Right lung (tissue), 2 donors: ENCODE measurements at regions not wholly inside any gene's neighbourhood (a gene's known extent, or its start where the extent isn't known, plus 50 kb on each side); places are given as distances from the start of the nearest gene placed in this dataset.
A peak's percentile ranks its signal among the peaks of the same experiment; 100 is the strongest.
"Not testable (repeated sequence)": the region's sequence is repeated elsewhere in the genome, so short reads cannot be mapped to it uniquely, and the experiment has no call there.

ENCODE experiments used
- DNase-seq, 2 donors: peaks; one replicate each; pipeline ENCODE4 v3.0.0-alpha.2; 2013

DNA sequence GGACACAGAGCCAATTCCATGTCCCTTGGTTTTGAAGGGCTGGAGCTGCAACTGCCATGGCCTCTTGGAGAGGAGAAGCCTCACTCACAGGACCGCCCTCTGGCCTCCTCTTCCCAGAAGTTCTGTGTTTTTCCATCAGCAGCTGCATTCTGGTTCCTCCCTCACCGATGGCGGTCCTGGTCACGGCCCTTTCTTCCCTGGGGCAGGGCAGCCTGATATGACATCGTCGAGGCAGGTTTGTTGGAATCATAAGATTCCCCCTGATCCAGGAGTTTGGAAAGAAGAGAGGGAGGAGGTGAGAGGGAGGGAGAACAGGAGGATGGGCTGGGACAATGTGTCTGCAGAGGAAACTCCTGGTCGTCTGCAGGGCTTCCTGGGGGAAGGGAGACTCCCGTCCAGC lies 82.7 kb upstream of the PDZD8 start:
- DNase-seq, result no peak

DNA sequence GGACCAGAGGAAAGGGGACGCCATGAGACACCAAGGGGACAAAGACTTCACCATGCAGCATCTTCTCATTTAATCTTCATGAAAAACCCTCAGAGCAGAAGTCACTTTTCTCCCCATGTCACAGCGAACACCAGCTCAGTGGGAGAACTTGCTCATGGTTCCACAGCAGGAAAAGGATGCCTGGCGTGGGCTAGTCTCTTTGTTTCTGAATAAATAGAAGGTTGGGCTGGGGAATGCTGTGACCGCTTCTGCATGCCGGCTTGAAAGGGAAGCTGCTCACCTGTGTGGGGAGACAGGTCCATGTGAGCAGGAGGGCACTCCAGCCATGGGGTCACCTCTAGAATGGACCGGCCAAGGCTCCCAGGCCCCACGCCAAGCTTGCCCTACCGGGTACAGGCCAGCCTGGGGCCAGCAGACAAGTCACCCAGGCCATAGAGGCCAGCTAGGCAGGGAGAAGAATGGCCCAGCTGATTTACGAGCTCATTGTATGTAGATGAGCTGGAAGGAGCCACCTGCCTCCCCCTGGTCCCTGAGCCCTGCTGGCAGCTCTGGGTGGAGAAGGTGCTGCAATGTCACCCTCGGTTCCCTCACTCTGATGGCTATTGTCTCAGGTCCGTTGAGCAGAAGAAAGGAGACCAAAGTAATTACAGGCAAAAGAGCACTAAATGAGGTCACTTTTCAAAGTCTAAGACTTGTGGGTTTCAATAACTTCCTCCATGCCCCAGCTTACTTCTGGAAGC lies 82.0 kb upstream of the PDZD8 start:
- no peak for DNase-seq

DNA sequence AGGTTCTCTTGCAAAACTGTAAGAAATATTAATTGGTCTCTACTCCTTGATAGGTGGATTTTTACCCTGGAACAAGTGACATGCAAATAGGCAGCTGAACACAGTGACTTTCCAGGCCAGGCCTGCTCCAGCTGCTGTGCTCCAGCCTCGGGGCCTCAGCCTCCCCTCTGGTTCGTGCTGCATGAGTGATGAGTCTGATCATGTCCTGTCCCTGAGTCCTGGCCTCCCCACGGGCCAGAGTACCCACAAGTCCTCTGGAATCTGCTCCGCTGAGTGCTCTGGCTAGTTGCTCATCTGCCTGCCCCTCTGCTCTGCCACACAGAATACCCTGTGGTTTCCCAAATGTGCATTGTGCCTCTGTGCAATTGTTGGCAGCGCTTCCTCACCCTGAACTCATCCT lies 80.1 kb upstream of the PDZD8 start:
- no peak for DNase-seq

DNA sequence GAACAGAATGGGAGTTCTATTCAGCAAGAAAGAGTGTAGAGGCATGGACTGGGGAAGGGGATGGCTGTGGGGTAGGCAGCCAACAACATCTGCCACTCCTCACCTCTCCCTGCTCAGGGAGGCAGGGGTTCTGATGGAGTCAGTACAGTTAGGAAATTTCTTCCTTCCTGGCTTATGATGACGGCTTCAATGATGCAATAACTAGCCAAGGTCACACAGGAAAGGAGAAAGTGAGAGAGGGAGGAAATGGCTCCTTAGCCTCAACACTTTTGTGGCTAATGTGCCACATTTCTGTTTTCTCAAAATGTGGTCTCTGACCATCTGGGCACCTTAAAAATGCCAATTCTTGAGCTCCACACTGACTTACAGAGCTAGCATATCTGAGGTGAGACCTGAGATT lies 79.3 kb upstream of the PDZD8 start:
- DNase-seq, result no peak

DNA sequence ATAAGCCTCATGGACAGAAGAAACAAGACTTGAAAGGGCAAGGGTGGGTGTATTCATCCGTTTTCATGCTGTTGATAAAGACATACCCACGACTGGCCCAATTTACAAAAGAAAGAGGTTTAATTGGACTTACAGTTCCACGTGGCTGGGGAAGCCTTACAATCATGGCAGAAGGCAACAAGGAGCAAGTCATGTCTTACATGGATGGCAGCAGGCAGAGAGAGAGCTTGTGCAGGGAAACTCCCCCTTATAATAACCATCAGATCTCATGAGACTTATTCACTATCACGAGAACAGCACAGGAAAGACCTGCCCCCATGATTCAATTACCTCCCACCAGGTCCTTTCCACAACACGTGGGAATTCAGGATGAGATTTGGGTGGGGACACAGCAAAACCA lies 78.2 kb upstream of the PDZD8 start:
- not testable (repeated sequence) for DNase-seq

DNA sequence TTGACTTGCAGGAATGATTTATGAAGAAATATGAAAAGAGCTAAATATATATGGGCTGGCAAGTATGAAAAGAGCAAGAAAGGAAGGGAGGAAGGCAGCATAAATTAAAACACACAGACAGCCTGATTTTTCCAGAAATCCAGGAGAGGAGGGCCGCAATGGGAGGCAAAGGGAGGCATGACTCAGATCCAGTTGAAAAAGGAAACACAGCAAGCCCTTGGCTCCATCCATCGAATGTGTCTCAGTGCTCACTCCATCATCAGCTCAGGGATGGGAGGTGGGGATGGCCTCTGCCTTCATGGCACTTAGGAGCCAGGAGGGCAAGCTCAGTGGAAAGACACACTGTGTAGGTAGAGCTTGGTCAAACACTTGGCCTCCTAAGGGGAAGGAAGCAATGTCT lies 75.7 kb upstream of the PDZD8 start:
- no peak for DNase-seq

DNA sequence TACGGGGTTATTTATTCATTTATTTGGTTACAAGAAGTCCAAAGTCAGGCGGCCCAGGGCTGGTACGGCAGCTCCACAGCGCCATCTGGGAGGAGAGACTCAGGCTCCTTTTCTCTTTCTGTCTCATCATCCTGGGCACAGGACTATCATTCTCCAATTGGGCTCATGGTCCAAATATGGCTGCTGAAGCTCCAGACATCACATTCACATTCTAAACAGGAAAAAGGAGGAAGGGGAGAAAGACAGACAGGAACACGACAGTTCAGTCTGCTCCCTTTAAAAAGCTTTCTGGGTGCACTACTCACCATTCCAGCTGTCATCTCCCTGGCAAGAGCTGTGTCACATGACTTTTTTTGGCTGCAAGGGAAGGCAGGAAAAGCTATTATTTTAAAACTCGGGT lies 74.4 kb upstream of the PDZD8 start:
- no peak for DNase-seq

DNA sequence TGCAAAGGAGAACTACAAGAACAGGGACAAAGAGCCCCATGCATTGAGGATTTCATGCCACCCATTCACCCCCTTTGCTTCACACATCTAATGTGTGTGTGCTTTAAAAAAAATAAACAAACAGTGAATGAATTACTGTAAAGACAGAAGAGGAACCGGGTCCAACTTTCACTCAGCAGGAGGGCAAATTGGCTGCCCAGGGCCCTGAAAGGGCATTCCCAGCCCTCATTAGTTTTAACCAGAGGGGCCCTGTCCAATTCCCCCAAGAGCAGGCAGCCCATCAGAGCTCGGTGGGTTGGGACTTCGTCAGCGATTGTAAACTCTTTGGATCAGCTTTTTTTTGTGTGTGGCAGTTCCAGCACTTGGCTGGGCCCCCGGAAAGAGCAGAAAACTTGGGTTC lies 73.6 kb upstream of the PDZD8 start:
- DNase-seq, result no peak

DNA sequence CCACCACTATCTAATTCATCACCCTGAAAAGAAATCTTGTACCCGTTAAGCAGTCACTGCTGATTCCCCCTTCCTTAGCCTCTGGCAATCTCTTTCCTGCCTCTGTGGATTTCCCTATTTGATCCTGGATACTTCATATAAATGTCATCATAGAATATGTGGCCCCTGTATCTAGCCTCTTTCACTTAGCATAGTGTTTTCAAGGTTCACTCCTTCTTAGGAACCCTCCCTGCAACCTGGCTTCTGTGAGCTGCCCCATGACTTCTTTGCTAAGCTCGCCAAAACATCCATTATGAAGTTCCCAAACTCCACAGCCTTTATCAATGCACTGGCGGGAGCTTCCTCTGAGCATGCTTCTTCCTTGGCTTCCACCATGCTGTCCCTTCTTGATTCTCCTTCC lies 70.8 kb upstream of the PDZD8 start:
- DNase-seq, result no peak

DNA sequence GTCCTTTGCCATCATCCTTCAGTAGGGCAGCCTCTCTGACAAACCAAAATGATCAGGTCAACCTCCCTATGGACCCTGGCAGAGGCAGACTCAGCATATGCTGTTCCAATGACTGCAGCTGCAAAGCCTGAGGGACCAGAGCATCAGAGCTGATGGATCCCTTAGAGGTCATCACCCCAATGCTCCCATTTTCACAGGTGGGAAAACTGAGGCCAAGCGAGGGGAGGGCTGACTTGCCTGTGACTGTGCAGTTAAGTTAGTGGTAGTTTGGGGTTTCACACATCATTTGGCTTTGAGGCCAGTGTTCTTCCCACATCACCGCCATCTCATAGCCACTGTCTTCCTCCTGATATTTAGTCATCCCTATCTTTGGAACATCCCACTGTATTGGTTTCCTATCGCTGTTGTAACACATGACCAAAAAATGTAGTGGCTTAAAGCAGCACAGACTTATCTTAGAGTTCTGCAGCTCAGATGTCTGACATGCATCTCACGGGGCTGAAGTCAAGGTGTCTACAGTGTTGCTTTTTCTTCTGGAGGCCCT lies 69.3 kb upstream of the PDZD8 start:
- DNase-seq, result no peak

DNA sequence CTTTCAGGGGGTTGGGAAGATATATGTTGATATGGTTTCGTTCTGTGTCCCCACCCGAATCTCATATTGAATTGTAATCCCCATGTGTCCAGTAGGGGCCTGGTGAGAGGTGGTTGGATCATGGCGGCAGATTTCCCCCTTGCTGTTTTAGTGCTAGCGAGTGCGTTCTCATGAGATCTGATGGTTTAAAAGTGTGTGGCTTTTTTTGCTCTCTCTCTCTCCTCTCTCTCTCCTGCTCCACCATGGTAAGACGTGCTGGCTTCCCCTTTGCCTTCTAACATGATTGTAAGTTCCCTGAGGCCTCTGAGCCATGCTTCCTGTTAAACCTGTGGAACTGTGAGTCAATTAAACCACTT lies 68.4 kb upstream of the PDZD8 start:
- DNase-seq, result no peak

DNA sequence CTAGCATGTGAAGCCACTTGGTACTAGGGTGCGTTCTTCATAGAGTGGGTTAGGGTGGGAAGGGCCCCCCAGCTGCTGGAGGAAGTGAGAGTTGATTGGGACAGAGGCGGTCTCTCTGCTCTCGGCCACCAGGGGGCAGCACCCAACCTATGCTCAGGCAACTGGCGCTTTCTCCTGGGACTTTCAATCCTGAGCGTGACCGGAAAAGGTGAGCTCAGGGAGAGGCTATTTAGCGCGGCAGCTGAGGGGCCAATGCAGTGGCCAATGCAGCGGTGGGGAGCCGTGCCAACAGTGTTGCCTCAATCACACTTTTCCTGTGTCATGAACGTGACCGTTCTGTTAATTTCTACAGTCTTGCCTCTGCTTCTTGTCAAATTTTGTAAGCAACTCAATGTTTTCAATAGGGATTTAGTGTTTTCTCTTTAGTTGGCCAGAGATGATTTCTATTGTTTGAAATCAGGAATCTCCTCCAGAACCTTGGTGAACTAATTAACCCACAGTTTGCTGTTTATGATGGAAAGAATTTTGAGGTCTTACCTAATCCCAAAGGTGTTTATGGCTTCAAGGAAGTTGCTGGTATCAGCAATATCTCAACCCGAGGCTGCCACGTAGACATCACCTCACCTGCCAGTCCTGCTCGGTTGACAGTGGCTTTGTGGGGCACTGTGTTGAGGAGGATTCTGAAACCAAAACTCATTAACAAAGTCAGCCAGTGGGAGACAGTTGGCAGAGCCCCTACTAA lies 67.9 kb upstream of the PDZD8 start:
- DNase-seq, result peak; percentile 39 to 41

DNA sequence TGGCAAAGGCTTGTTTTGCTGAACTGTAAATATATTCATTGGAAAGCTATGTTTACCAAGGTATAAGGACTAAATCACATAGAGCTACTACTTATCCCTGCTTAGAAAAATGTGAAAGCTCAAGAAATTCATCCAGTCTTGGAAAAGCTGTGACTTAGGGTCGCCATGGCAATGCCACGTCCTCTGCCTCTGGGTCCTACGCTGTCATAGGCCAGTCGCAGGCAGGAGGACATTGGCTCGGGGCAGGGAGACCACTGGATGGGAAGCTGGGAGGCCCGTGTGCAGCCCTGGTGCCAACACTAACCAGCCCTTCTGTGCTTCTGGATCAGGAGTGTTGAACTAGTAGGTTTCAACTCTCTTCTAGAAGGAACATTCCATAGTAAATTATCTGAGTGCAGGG lies 67.3 kb upstream of the PDZD8 start:
- no peak for DNase-seq

DNA sequence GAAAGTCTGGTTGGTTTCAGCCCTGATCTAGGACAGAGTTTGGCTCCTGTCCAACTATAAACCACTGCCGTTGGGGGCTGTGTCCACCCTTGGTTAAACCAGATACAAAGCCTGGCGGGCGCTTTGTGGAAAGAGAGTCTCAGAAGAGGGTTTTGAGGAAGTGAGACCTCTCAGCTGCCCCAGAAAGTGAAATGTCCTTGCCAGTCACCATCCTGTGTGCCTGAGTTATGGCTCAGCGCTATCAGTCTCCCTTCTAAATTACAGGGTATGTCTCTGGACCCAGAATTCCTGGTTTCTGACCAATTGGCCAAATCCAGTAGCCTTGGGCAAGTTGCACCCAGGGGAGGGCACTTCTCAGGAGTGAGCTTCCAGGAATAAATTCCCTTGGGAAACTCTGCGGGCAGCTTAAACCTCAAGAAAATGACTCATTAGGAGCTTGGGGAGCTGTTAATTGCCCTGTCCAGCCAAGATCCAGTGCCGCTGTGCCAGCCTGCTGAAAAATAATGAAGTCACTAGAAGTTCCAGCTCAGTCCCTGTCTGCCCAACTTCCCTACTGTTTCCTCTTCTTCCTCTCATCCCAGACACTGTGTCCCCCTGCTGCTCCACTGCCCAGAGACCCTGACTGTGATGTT lies 66.7 kb upstream of the PDZD8 start:
- no peak for DNase-seq

DNA sequence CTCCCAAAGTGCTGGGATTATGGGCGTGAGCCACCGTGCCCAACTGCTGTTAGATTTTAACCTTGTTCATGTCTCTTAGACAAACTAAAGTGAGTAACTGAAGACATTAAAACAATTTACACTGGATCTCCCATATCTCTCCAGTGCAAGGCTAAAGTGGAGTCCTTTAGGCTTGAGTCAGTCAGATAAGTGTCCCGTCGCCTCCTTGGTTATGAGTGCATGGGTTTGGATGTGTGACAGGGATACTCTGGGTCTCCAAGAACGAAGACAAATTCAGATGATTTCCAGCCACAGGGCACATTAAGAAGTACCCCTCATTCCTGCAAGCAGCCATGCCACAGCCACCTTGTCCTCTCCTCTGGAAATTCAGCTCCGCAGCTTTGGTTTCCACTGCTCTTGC lies 66.1 kb upstream of the PDZD8 start:
- DNase-seq, result no peak

DNA sequence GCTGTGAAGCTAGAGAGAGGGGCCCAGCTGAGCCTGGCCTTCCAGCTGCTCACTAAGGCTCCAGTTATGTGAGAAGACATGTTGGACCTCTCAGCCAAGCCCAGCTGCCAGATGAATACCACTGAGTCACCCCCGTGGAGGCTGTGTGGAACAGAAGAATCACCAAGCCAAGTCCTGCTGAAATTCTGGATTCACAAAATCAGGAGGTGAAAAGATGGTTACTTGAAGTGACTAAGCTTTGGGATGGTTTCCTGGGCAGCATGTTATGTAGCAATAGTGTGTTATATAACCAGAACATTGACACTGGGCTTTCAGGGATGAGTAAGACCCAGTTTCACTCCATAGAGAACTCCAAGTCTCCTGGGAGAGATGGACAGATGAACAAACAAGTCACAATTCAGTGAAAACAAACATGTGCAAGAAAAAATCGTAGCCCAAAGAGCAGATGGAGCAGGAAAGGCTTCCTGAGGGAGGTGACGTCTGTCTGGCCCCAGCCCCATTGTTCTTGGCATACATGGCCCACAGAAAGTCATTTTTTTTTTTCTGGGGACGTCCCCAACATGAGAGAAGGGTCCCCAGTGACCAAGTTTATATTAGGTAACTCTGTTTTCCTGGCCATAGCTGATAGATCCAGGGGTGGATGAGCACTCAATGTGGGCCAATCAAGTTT lies 64.1 kb upstream of the PDZD8 start:
- no peak for DNase-seq

DNA sequence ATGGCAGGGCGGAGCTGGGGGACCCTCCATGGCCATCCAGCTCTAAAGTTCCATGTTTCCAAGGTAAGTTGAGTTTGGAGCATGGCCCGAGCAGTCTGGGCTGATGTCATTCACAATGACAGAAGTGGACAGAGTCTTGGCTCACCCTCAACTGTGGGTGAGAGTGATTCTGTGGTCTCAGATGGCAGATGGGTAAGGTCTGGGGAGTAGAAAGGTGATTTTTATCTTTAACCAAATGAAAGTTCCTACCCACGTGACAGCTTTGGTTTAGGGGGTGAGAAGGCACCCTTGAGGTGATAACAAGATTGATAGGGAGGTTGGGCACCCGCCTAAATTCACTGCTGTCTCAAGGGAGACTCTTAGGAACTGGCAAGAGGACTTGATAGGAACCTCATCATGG lies 57.6 kb upstream of the PDZD8 start:
- no peak for DNase-seq

DNA sequence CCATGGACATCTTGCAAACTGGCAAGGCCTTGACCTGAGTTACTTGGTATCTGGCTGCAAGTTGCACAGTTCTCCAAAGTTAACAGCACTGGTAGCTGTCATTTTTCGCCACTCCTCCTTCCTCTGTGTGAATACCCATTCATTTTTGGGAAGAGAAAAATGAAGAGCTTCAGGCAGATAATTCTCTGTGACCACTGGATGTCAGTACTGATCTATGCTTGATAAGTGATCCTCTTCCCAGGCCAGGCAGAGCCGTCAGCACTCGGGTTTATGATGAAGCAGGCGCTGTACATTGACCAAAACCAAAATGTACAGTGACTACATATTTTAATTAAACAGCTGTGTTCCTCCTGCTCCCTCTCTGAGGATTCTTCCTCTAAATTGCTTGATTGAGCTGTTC lies 55.9 kb upstream of the PDZD8 start:
- DNase-seq, result no peak

DNA sequence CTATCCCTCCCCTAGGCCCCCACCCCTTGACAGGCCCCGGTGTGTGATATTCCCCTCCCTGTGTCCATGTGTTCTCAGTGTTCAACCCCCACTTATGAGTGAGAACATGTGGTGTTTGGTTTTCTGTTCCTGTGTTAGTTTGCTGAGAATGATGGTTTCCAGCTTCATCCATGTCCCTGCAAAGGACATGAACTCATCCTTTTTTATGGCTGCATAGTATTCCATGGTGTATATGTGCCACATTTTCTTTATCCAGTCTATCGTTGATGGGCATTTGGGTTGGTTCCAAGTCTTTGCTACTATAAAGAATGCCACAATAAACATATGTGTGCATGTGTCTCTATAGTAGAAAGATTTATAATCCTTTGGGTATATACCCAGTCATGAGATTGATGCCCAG lies 55.3 kb upstream of the PDZD8 start:
- DNase-seq, result not testable (repeated sequence)

DNA sequence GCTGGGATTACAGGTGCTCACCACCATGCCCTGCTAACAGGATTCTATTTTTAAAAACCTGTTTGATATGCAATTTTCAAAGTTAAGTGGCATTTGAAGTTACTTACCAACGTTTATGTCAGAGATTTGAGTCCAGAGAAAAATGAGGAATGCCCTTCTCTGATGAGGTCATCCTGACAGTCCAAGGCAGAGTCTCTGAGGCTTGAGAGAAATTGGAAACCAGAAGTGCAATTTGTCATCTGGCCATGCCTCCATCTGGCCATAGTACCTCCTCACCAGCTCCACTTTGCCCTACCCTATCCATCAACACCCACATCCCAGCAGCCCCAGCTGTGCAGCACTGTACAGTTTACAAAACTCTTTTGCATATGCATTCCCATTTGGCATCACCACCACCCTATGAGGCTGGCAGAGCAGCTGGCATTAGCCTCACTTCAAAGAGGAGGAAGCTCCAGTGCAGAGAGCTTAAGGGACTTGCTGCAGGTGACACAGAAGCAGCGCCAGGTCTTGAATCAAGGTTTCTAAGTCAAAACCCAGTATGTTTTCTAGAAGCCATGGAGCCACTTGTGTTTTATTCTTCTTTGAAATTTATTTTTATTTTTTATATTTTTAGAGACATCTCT lies 54.5 kb upstream of the PDZD8 start:
- DNase-seq, result no peak

DNA sequence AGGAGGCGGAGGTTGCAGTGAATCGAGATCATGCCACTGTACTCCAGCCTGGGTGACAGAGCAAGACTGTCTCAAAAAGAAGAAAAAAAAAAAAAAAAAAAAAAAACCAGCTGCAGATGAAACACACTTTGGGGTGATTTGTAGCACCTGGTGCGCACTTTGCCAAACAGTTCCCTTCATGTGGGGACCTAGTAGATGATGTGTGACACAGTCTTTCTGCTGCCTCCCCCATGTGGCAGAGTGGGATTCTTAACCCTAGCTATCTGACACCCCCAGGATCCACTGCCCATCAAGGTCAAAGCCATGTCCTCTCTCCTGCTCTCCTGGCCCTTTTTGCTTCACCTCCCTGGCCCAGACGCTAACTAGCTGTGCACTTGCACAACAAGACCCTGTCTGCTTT lies 52.1 kb upstream of the PDZD8 start:
- DNase-seq, result no peak

DNA sequence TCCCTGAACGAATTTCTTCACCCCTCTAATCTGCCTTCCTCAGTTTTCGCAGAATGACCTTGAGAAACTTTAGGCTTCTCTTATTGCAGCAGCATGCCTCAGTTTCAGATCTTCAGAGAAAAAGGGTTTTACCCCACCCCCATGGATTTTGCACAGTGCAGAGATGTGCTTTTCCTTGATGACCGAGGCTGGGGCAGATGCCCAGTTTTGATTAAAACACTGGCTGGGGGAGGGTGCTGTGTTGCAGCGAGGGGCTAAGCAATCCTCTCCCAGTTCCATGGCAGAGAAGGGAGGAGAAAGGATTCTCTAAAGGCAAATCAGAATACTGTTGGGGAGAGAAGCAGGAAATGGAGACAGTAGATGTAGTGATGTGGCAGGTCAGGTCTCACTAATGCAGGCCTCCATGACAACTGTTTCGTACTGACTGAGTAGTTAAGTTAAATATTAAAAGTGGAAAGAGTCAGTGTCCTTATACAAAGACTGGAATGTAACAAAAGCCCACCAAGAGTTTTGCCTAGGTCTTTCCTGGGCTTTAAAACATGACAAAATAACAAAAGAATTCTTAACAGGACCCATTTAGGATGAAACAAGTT lies 50.8 kb upstream of the PDZD8 start:
- DNase-seq, result no peak
